ENCODE measurements at regions not wholly inside any gene's neighbourhood (a gene's known extent, or its start where the extent isn't known, plus 50 kb on each side); places are given as distances from the start of the nearest gene placed in this dataset.

DNA sequence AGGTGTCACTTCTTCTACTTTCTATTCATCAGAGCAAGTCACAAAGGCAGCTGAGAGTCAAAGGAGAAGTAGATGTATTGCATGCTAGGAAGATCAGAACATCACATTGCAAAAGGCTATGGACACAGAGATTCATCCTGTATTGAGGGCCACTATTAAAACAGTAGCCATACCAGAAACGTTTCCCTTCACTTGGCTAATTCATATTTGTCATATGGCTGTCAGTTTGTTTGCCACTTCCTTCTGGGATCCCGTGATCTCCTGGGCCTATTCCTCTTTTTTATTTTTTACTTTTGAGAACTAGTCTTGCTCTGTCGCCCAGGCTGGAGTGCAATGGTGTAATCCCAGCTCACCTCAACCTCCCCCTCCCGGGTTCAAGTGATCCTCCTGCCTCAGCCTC lies 184.0 kb upstream of the SATB1 start:
- no peaks in the 10 kb centered on the region for H3K27me3 Mint-ChIP-seq (ENCODE audit: insufficient read depth, low read depth)
- Histone ChIP-seq H3K9me3 (ENCODE audit: low read depth) (no peaks in the 10 kb centered on the region), H3K4me1 (no peaks in the 10 kb centered on the region), H3K4me3 (no peak overlapping the region), H3F3A (ENCODE audit: low read depth) (no peaks in the 10 kb centered on the region), H4K20me1 (ENCODE audit: low read depth) (no peaks in the 10 kb centered on the region), H3K27me3 (no peaks in the 10 kb centered on the region), H3K36me3 (no peaks in the 10 kb centered on the region), H3K79me2 (ENCODE audit: low read depth) (no peaks in the 10 kb centered on the region), H3K27ac (no peak overlapping the region), H3K4me2 (no peak overlapping the region), H3K9ac (no peak overlapping the region), H2AFZ (replicated peaks) (no peak overlapping the region)
- no peak for DNase-seq (ENCODE audit: low spot score)
- H3K36me3 Mint-ChIP-seq, result no peaks in the 10 kb centered on the region
- peaks cover 7% of the 10 kb centered on the region for H3K9me3 Mint-ChIP-seq
- TF ChIP-seq, protein P1, sequence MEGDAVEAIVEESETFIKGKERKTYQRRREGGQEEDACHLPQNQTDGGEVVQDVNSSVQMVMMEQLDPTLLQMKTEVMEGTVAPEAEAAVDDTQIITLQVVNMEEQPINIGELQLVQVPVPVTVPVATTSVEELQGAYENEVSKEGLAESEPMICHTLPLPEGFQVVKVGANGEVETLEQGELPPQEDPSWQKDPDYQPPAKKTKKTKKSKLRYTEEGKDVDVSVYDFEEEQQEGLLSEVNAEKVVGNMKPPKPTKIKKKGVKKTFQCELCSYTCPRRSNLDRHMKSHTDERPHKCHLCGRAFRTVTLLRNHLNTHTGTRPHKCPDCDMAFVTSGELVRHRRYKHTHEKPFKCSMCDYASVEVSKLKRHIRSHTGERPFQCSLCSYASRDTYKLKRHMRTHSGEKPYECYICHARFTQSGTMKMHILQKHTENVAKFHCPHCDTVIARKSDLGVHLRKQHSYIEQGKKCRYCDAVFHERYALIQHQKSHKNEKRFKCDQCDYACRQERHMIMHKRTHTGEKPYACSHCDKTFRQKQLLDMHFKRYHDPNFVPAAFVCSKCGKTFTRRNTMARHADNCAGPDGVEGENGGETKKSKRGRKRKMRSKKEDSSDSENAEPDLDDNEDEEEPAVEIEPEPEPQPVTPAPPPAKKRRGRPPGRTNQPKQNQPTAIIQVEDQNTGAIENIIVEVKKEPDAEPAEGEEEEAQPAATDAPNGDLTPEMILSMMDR (IDR thresholded peaks at IDR 0.05), result no peak
- TF ChIP-seq EZH2 (IDR thresholded peaks at IDR 0.05) (no peak), EZH2phosphoT487 (IDR thresholded peaks at IDR 0.05) (no peak)
- no peak overlapping the region for H3K27ac Mint-ChIP-seq
- H3K4me1 Mint-ChIP-seq, result no peaks in the 10 kb centered on the region
- H3K4me3 Mint-ChIP-seq, result no peak overlapping the region

DNA sequence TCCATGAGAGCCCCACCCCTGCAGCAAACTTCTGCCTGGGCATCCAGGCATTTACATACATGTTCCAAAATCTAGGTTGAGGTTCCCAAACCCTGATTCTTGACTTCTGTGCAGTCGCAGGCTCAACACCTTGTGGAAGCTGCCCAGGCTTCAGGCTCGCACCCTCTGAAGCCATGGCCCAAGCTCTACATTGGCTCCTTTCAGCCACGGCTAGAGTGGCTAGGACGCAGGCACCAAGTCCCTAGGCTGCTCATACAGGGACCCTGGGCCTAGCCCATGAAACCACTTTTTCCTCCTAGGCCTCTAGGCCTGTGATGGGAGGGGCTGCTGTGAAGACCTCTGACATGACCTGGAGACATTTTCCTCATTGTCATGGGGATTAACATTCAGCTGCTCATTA lies 172.8 kb upstream of the SATB1 start:
- Mint-ChIP-seq H3K4me3 (no peak overlapping the region), H3K27me3 (ENCODE audit: insufficient read depth, low read depth) (no peaks in the 10 kb centered on the region), H3K9me3 (peaks cover 17% of the 10 kb centered on the region), H3K36me3 (no peaks in the 10 kb centered on the region), H3K27ac (no peak overlapping the region), H3K4me1 (no peaks in the 10 kb centered on the region)
- H2AFZ ChIP-seq (replicated peaks), result no peak overlapping the region
- no peaks in the 10 kb centered on the region for H4K20me1 ChIP-seq (ENCODE audit: low read depth)
- no peak overlapping the region for H3K4me3 ChIP-seq
- H3K4me1 ChIP-seq, result no peaks in the 10 kb centered on the region
- H3K9me3 ChIP-seq (ENCODE audit: low read depth), result no peaks in the 10 kb centered on the region
- no peaks in the 10 kb centered on the region for H3K36me3 ChIP-seq
- H3F3A ChIP-seq (ENCODE audit: low read depth), result no peaks in the 10 kb centered on the region
- TF ChIP-seq, protein P1 (IDR thresholded peaks at IDR 0.05), result no peak
- no peak for TF ChIP-seq EZH2 (IDR thresholded peaks at IDR 0.05)
- no peak for TF ChIP-seq EZH2phosphoT487 (IDR thresholded peaks at IDR 0.05)
- H3K27me3 ChIP-seq, result no peaks in the 10 kb centered on the region
- H3K79me2 ChIP-seq (ENCODE audit: low read depth), result no peaks in the 10 kb centered on the region
- H3K9ac ChIP-seq, result no peak overlapping the region
- DNase-seq (ENCODE audit: low spot score), result no peak
- H3K27ac ChIP-seq, result no peak overlapping the region
- H3K4me2 ChIP-seq, result no peak overlapping the region

DNA sequence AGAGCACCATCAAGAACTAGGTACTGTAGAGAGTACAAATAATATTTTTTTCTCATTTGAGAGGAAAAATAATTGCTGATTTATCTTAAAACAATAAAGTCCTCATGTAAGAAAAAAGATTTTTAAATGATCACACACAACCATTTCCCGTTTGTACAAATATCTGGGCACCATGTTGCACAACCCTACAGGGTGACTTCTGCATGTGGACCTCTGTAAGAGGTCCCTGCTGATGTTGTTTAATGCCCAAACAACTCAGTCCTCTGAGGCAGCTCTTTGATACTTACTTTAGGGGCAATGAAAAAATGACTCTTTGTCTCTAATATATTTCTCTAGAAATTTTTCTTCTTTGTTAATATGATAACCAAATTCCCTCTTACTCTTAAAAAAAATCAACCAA lies 168.1 kb upstream of the SATB1 start:
- no peaks in the 10 kb centered on the region for H3K36me3 Mint-ChIP-seq
- Histone ChIP-seq H3K4me2 (no peak overlapping the region), H3K36me3 (no peaks in the 10 kb centered on the region), H3K4me1 (peaks cover 20% of the 10 kb centered on the region), H3K9me3 (ENCODE audit: low read depth) (no peaks in the 10 kb centered on the region), H3K27me3 (no peaks in the 10 kb centered on the region), H3K4me3 (no peak overlapping the region), H3K79me2 (ENCODE audit: low read depth) (no peaks in the 10 kb centered on the region), H3F3A (ENCODE audit: low read depth) (no peaks in the 10 kb centered on the region), H4K20me1 (ENCODE audit: low read depth) (no peaks in the 10 kb centered on the region), H3K27ac (no peak overlapping the region), H2AFZ (replicated peaks) (no peak overlapping the region), H3K9ac (no peak overlapping the region)
- TF ChIP-seq, protein P1 (IDR thresholded peaks at IDR 0.05), result no peak
- TF ChIP-seq EZH2 (IDR thresholded peaks at IDR 0.05), result no peak
- TF ChIP-seq EZH2phosphoT487 (IDR thresholded peaks at IDR 0.05), result no peak
- H3K9me3 Mint-ChIP-seq, result peaks cover 8% of the 10 kb centered on the region
- DNase-seq (ENCODE audit: low spot score), result no peak
- H3K4me1 Mint-ChIP-seq, result peaks cover 29% of the 10 kb centered on the region
- H3K27me3 Mint-ChIP-seq (ENCODE audit: insufficient read depth, low read depth), result no peaks in the 10 kb centered on the region
- H3K27ac Mint-ChIP-seq, result no peak overlapping the region
- no peak overlapping the region for H3K4me3 Mint-ChIP-seq

All from neural progenitor cell (in vitro differentiated cells).